ENCODE measurements at regions not wholly inside any gene's neighbourhood (a gene's known extent, or its start where the extent isn't known, plus 50 kb on each side); places are given as distances from the start of the nearest gene placed in this dataset.

- H3K27ac ChIP-seq (ENCODE audit: low read depth in 1 of 3, low read length in 2 of 3), result no peak overlapping the region
- H3K4me1 ChIP-seq (ENCODE audit: control insufficient read depth in 3 of 3, insufficient read depth in 2 of 3, low read depth in 1 of 3, low read length in 2 of 3), result no peaks in the 10 kb centered on the region
- no peak overlapping the region for H3K4me3 ChIP-seq (ENCODE audit: low read depth in 1 of 3, low read length in 3 of 3)
- no peaks in the 10 kb centered on the region for H3K27me3 ChIP-seq (ENCODE audit: control insufficient read depth in 3 of 3, insufficient read depth in 3 of 3, low read length in 3 of 3)
- FAIRE-seq (no peak), DNase-seq (peak in 1 of 2 donors; percentile 11)
- 71 to 72% methylated on average over 2 of the region's 2 CpGs; no CpG with 5 or more reads in 1 of the 3 donors for whole genome bisulfite sequencing, 3 donors
- H3K9me3 ChIP-seq (ENCODE audit: control insufficient read depth in 2 of 2, insufficient read depth in 1 of 2, low read depth in 1 of 2, low read length in 1 of 2), result no peaks in the 10 kb centered on the region
- no peaks in the 10 kb centered on the region for H3K36me3 ChIP-seq (ENCODE audit: control insufficient read depth in 3 of 3, insufficient read depth in 2 of 3, low read depth in 1 of 3, low read length in 3 of 3)
Measured at GRCh38 chrY:7938982-7939718, 1027.6 kb upstream of the AMELY start.

- Histone ChIP-seq H3K9me3 (ENCODE audit: control insufficient read depth in 2 of 2, insufficient read depth in 1 of 2, low read depth in 1 of 2, low read length in 1 of 2) (no peaks in the 10 kb centered on the region), H3K4me3 (ENCODE audit: low read depth in 1 of 3, low read length in 3 of 3) (no peak overlapping the region), H3K27me3 (ENCODE audit: control insufficient read depth in 3 of 3, insufficient read depth in 3 of 3, low read length in 3 of 3) (no peaks in the 10 kb centered on the region), H3K36me3 (ENCODE audit: control insufficient read depth in 3 of 3, insufficient read depth in 2 of 3, low read depth in 1 of 3, low read length in 3 of 3) (no peaks in the 10 kb centered on the region), H3K4me1 (ENCODE audit: control insufficient read depth in 3 of 3, insufficient read depth in 2 of 3, low read depth in 1 of 3, low read length in 2 of 3) (no peaks in the 10 kb centered on the region), H3K27ac (ENCODE audit: low read depth in 1 of 3, low read length in 2 of 3) (no peak overlapping the region)
- FAIRE-seq (no peak), DNase-seq (no peak)
- WGBS, 3 donors, result 67 to 88% methylated on average over 4 of the region's 4 CpGs; no CpG with 5 or more reads in 1 of the 3 donors
Measured at GRCh38 chrY:7936831-7937230, 1025.3 kb upstream of the AMELY start.

GRCh38 chrY:7936046-7936445 is 1024.5 kb upstream of the AMELY start:
- Histone ChIP-seq H3K4me3 (ENCODE audit: low read depth in 1 of 3, low read length in 3 of 3) (no peak overlapping the region), H3K9me3 (ENCODE audit: control insufficient read depth in 2 of 2, insufficient read depth in 1 of 2, low read depth in 1 of 2, low read length in 1 of 2) (no peaks in the 10 kb centered on the region), H3K27me3 (ENCODE audit: control insufficient read depth in 3 of 3, insufficient read depth in 3 of 3, low read length in 3 of 3) (no peaks in the 10 kb centered on the region), H3K27ac (ENCODE audit: low read depth in 1 of 3, low read length in 2 of 3) (no peak overlapping the region), H3K4me1 (ENCODE audit: control insufficient read depth in 3 of 3, insufficient read depth in 2 of 3, low read depth in 1 of 3, low read length in 2 of 3) (no peaks in the 10 kb centered on the region), H3K36me3 (ENCODE audit: control insufficient read depth in 3 of 3, insufficient read depth in 2 of 3, low read depth in 1 of 3, low read length in 3 of 3) (no peaks in the 10 kb centered on the region)
- WGBS, 3 donors, result 67 to 90% methylated on average over 1 of the region's 1 CpG; no CpG with 5 or more reads in 1 of the 3 donors
- FAIRE-seq (no peak), DNase-seq (peak in 1 of 2 donors; percentile 11)

GRCh38 chrY:7935606-7936005 is 1024.1 kb upstream of the AMELY start:
- 74 to 89% methylated on average over 2 of the region's 2 CpGs; no CpG with 5 or more reads in 1 of the 3 donors for WGBS, 3 donors
- Histone ChIP-seq H3K27ac (ENCODE audit: low read depth in 1 of 3, low read length in 2 of 3) (no peak overlapping the region), H3K36me3 (ENCODE audit: control insufficient read depth in 3 of 3, insufficient read depth in 2 of 3, low read depth in 1 of 3, low read length in 3 of 3) (no peaks in the 10 kb centered on the region), H3K4me3 (ENCODE audit: low read depth in 1 of 3, low read length in 3 of 3) (no peak overlapping the region), H3K9me3 (ENCODE audit: control insufficient read depth in 2 of 2, insufficient read depth in 1 of 2, low read depth in 1 of 2, low read length in 1 of 2) (no peaks in the 10 kb centered on the region), H3K4me1 (ENCODE audit: control insufficient read depth in 3 of 3, insufficient read depth in 2 of 3, low read depth in 1 of 3, low read length in 2 of 3) (no peaks in the 10 kb centered on the region), H3K27me3 (ENCODE audit: control insufficient read depth in 3 of 3, insufficient read depth in 3 of 3, low read length in 3 of 3) (no peaks in the 10 kb centered on the region)
- no peak for DNase-seq
- FAIRE-seq, result no peak

- Histone ChIP-seq H3K27me3 (ENCODE audit: control insufficient read depth in 3 of 3, insufficient read depth in 3 of 3, low read length in 3 of 3) (no peaks in the 10 kb centered on the region), H3K9me3 (ENCODE audit: control insufficient read depth in 2 of 2, insufficient read depth in 1 of 2, low read depth in 1 of 2, low read length in 1 of 2) (no peaks in the 10 kb centered on the region), H3K4me3 (ENCODE audit: low read depth in 1 of 3, low read length in 3 of 3) (no peak overlapping the region), H3K36me3 (ENCODE audit: control insufficient read depth in 3 of 3, insufficient read depth in 2 of 3, low read depth in 1 of 3, low read length in 3 of 3) (no peaks in the 10 kb centered on the region), H3K27ac (ENCODE audit: low read depth in 1 of 3, low read length in 2 of 3) (no peak overlapping the region), H3K4me1 (ENCODE audit: control insufficient read depth in 3 of 3, insufficient read depth in 2 of 3, low read depth in 1 of 3, low read length in 2 of 3) (no peaks in the 10 kb centered on the region)
- FAIRE-seq (no peak), DNase-seq (no peak)
- 72 to 94% methylated on average over 1 of the region's 1 CpG; no CpG with 5 or more reads in 1 of the 3 donors for WGBS, 3 donors
Measured at GRCh38 chrY:7932424-7932823, 1020.9 kb upstream of the AMELY start.

- FAIRE-seq (no peak), DNase-seq (no peak)
- Histone ChIP-seq H3K27me3 (ENCODE audit: control insufficient read depth in 3 of 3, insufficient read depth in 3 of 3, low read length in 3 of 3) (no peaks in the 10 kb centered on the region), H3K4me3 (ENCODE audit: low read depth in 1 of 3, low read length in 3 of 3) (no peak overlapping the region), H3K27ac (ENCODE audit: low read depth in 1 of 3, low read length in 2 of 3) (no peak overlapping the region), H3K9me3 (ENCODE audit: control insufficient read depth in 2 of 2, insufficient read depth in 1 of 2, low read depth in 1 of 2, low read length in 1 of 2) (no peaks in the 10 kb centered on the region), H3K4me1 (ENCODE audit: control insufficient read depth in 3 of 3, insufficient read depth in 2 of 3, low read depth in 1 of 3, low read length in 2 of 3) (no peaks in the 10 kb centered on the region), H3K36me3 (ENCODE audit: control insufficient read depth in 3 of 3, insufficient read depth in 2 of 3, low read depth in 1 of 3, low read length in 3 of 3) (no peaks in the 10 kb centered on the region)
- WGBS, 3 donors, result 97 to 100% methylated on average over 1 of the region's 1 CpG; no CpG with 5 or more reads in 1 of the 3 donors
Measured at GRCh38 chrY:7929866-7930265, 1018.3 kb upstream of the AMELY start.

GRCh38 chrY:7924059-7924458 is 1012.5 kb upstream of the AMELY start:
- no peak overlapping the region for H3K4me3 ChIP-seq (ENCODE audit: low read depth in 1 of 3, low read length in 3 of 3)
- no peaks in the 10 kb centered on the region for H3K27me3 ChIP-seq (ENCODE audit: control insufficient read depth in 3 of 3, insufficient read depth in 3 of 3, low read length in 3 of 3)
- WGBS, 3 donors, result 69 to 86% methylated on average over 2 of the region's 2 CpGs; no CpG with 5 or more reads in 1 of the 3 donors
- no peak overlapping the region for H3K27ac ChIP-seq (ENCODE audit: low read depth in 1 of 3, low read length in 2 of 3)
- DNase-seq, result no peak
- H3K9me3 ChIP-seq (ENCODE audit: control insufficient read depth in 2 of 2, insufficient read depth in 1 of 2, low read depth in 1 of 2, low read length in 1 of 2), result no peaks in the 10 kb centered on the region
- H3K4me1 ChIP-seq (ENCODE audit: control insufficient read depth in 3 of 3, insufficient read depth in 2 of 3, low read depth in 1 of 3, low read length in 2 of 3), result no peaks in the 10 kb centered on the region
- FAIRE-seq, result no peak
- no peaks in the 10 kb centered on the region for H3K36me3 ChIP-seq (ENCODE audit: control insufficient read depth in 3 of 3, insufficient read depth in 2 of 3, low read depth in 1 of 3, low read length in 3 of 3)

GRCh38 chrY:7923476-7924017 is 1012.0 kb upstream of the AMELY start:
- no peak overlapping the region for H3K27ac ChIP-seq (ENCODE audit: low read depth in 1 of 3, low read length in 2 of 3)
- H3K9me3 ChIP-seq (ENCODE audit: control insufficient read depth in 2 of 2, insufficient read depth in 1 of 2, low read depth in 1 of 2, low read length in 1 of 2), result no peaks in the 10 kb centered on the region
- no peak for FAIRE-seq
- no peaks in the 10 kb centered on the region for H3K4me1 ChIP-seq (ENCODE audit: control insufficient read depth in 3 of 3, insufficient read depth in 2 of 3, low read depth in 1 of 3, low read length in 2 of 3)
- DNase-seq, result no peak
- no peaks in the 10 kb centered on the region for H3K27me3 ChIP-seq (ENCODE audit: control insufficient read depth in 3 of 3, insufficient read depth in 3 of 3, low read length in 3 of 3)
- H3K36me3 ChIP-seq (ENCODE audit: control insufficient read depth in 3 of 3, insufficient read depth in 2 of 3, low read depth in 1 of 3, low read length in 3 of 3), result no peaks in the 10 kb centered on the region
- H3K4me3 ChIP-seq (ENCODE audit: low read depth in 1 of 3, low read length in 3 of 3), result no peak overlapping the region

- H3K36me3 ChIP-seq (ENCODE audit: control insufficient read depth in 3 of 3, insufficient read depth in 2 of 3, low read depth in 1 of 3, low read length in 3 of 3), result no peaks in the 10 kb centered on the region
- no peaks in the 10 kb centered on the region for H3K9me3 ChIP-seq (ENCODE audit: control insufficient read depth in 2 of 2, insufficient read depth in 1 of 2, low read depth in 1 of 2, low read length in 1 of 2)
- WGBS, 3 donors, result 96 to 100% methylated on average over 2 of the region's 2 CpGs; no CpG with 5 or more reads in 1 of the 3 donors
- no peaks in the 10 kb centered on the region for H3K4me1 ChIP-seq (ENCODE audit: control insufficient read depth in 3 of 3, insufficient read depth in 2 of 3, low read depth in 1 of 3, low read length in 2 of 3)
- H3K27me3 ChIP-seq (ENCODE audit: control insufficient read depth in 3 of 3, insufficient read depth in 3 of 3, low read length in 3 of 3), result no peaks in the 10 kb centered on the region
- H3K27ac ChIP-seq (ENCODE audit: low read depth in 1 of 3, low read length in 2 of 3), result no peak overlapping the region
- DNase-seq, result no peak
- FAIRE-seq, result no peak
- H3K4me3 ChIP-seq (ENCODE audit: low read depth in 1 of 3, low read length in 3 of 3), result no peak overlapping the region
Measured at GRCh38 chrY:7920382-7920781, 1008.8 kb upstream of the AMELY start.
